SH-SY5Y (cell line): ENCODE measurements at regions not wholly inside any gene's neighbourhood (a gene's known extent, or its start where the extent isn't known, plus 50 kb on each side); places are given as distances from the start of the nearest gene placed in this dataset.

Source experiments
- GATA2 ChIP-seq: IDR thresholded peaks from 2 replicates; pipeline ENCODE4 v1.6.1; 2011; ENCODE audit warnings: mild to moderate bottlenecking, low read depth, low read length
- GATA3 ChIP-seq: IDR thresholded peaks from 2 replicates; pipeline ENCODE4 v1.6.1; 2011; ENCODE audit warnings: low read depth, mild to moderate bottlenecking, low read length, moderate library complexity

DNA sequence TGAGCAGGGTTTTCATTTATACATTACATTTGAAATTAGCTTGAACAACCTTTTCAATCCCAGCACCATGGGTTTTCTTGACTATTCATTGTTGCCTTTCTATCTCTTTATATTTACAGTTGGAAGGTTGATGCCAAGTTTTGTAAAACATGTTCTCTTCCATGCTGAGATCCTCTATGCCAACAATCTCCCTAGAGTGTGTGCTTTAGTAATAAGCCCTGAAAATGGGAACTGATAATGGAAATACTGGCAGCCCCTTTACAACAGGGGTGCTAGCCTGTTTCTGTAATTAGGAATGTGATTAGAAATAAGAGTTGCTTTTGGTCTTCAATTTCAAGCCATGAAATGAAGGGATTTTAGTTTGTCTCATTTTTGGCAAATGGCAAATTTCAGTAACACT lies 239.9 kb upstream of the NAALADL2 start:
- TF ChIP-seq GATA3 (no peak), GATA2 (no peak)

DNA sequence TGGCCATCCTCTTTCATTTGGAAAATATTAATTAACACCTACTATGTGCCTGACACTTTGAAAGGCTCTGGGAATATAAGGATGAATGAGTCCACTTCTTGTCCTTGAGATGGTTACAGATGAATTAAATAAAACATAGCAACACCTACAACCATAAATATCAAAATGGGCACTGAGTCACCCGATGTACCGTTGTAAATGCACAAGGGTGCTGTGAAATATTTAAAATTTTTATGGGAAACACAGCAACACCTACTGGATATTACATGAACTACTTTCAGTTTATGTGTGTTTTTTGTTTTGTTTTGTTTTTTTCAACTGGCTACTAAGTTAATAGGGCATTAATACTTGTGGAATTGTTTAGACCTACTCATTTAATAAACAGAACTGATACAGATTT lies 239.0 kb upstream of the NAALADL2 start:
- TF ChIP-seq GATA2 (no peak), GATA3 (no peak)

DNA sequence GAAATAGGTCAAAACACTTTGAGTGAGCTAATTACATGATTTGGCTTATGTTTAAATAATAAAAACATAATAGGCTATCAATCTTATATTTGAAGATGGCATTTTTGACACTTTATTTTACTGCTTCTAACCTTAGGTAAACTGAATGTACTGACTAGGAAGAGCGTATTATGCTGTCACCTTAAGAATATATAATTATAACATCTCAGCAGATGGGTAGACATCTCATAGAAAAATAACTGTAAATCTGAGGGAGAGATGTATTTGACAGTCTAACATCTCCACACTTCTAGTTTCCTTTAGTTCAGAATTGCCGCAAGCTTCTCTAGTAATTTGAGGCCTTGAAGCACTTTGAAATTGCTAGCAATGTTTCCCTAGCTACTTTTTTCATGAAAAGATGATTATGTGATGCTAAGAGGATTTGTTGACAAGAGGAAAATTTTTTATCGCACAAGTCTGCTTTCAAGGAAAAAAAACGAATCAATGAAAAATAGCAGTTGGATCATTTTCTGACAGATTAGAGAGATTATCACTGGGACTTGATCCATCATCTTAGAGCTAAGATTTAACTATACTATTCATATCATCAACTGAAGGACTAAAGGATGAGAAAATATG lies 238.2 kb upstream of the NAALADL2 start:
- no peak for TF ChIP-seq GATA2
- no peak for TF ChIP-seq GATA3

DNA sequence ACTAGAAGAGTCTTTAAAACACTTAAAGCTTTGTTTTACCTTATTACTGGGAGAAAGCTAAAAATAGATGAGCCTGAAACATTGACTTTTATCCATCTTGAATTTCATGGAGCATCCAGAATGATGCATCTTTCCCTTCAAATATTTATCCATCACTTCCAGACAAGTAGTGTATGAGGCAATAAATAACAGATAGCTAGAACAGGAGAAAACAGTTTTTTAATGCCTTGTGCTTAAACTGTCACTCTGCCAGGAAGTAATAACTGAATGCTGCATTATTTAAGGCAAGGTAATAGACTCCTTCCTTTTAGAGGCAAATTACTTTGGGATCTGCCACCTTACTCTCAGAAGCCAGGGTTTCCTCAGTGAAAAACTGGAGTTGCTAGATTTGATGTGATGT lies 225.8 kb upstream of the NAALADL2 start:
- TF ChIP-seq GATA3 (no peak), GATA2 (no peak)

DNA sequence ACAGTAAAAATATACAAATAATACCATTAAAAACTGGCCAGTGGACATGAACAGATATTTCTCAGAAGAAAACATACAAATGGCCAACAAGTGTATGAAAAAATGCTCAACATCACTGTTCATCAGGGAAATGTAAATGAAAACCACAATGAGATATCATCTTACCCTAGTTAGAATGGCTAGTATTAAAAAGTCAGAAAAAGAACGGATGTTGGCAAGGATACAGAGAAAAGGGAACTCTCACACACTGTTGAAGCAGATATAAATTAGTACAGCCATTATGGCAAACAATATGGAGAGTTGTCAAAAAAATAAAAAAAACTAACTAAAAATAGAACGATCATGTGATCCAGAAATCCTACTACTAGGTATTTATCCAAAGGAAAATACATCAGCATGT lies 222.7 kb upstream of the NAALADL2 start:
- TF ChIP-seq GATA3 (no peak), GATA2 (no peak)

DNA sequence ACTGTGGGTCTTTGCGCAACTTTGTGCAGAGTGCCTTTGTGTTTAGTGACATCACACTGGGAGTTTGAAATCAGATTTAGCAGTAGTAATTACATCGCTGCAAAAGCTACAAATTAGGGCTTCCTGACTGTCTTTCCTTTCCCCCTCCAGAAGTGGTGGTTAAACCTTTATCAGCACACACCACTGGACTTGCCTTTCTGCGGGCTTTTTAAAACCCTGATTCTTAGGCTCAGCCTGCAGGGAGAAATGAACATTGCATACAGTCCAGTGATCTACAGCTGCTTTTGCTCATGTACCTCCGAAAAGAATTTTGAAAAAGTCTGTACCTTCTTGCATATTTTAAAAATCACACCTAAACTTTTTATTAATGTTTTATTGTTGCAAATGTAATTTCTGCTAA lies 219.7 kb upstream of the NAALADL2 start:
- no peak for TF ChIP-seq GATA2
- TF ChIP-seq GATA3 = no peak

DNA sequence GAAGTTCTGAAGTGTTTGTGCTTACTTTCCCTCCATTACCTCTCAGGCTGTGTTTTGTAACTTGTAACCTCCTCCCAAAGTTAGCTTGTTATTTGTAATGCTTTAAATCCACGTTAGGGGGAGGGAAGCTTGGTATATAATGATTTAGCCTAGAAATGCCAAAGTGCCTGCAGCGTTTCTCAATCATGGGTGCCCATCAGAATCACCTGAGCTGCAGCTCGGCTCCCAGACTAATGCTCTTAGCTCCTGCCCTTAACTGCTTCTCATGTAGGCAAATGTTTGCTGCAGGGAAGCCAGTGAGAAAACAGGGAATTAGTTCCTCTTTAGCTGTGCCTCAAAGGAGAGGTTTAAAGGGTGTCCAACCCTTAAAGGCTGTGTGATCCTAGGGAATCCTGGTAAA lies 219.2 kb upstream of the NAALADL2 start:
- no peak for TF ChIP-seq GATA3
- TF ChIP-seq GATA2 = no peak

DNA sequence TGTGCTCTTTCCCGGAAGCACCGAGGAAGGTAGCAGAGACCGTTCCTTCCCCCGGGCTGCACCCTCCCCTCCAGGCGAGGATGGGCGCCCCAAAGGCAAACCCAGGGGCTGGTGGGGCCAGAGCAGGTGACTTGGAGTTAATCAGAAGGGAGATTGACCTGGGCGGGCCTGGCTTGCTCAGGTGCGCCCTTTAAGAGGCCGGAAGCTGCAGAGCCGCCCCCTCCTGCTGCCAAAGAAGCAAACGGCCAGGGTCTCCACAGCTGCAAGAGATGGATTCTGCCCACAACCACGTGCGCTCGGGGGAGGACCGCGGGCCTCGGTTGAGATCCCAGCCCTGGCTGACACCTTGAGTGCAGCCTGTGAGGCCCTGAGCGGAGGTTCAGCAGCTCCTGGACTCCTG lies 218.2 kb upstream of the NAALADL2 start:
- no peak for TF ChIP-seq GATA2
- no peak for TF ChIP-seq GATA3

DNA sequence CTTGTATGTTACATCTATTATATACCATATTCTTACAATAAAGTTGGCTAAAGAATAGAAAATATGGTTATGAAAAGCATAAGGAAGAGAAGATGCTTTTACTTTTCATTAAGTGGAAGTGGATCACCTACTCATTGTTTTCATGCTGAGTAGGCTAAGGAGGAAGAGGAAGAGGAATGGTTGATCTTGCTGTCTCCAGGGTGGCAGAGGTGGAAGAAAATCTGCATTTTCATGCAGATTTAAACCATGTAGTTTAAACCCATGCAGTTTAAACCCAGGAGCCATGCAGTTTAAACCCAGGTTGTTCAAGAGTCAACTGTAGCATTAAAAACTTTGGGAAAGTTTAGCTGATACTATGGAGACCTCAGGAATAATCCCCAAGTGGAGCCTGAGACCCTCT lies 214.8 kb upstream of the NAALADL2 start:
- TF ChIP-seq GATA2 (no peak), GATA3 (no peak)

DNA sequence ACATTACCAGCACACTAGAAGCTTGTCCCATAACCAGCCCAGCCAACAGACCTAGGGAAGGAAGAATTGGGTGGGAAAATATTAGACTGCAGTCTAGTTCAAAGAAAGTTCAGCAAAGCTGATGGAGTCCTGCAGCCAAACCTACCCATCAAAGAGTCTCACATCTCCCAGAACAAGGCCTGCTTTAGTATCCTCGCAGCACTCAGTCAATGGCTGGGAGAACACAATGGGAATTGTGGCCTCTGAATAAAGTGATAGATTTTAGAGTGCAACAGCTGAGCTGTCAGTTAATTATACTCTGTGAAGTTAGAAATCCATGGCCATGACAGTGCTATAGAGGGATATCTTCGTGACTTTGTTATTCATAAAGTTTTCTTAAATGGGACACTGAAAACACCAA lies 207.2 kb upstream of the NAALADL2 start:
- TF ChIP-seq GATA2 = no peak
- no peak for TF ChIP-seq GATA3

DNA sequence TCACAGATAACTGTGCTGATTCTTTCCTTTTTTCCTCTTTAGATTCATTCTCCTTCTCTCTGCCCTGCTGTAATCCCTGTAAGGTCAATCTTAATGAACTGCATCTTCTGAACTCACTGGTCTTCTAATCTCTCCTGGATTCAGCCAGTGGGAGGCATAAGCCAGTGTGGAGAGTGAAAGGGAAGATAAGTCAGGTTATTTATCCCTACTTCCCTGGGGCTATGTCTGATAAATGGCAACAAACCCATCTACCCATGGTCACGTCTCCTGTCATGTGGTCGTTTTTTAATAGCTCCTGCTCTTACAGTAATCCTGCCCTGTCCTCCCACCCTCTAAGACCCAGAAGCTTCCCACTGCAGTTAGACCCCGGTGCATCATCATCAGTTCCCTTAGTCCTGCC lies 199.6 kb upstream of the NAALADL2 start:
- TF ChIP-seq GATA3 (no peak), GATA2 (no peak)

DNA sequence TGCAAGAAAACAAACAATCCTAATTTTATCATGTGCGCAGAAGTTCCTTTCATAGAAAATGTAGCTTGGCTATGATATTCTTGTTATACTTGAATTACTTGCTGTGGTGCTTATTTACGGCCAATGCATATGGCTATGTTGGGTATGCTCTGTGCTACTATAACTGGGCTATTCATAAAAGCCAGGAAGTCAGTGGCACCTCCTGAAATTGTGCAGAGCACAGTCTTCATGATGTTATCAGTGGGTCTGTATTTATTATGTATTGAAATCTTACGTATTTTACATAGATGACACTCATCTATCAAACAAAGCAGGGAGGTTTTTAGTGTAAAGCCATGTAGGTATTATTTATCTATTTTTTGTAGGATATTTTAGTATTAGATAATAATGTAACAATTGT lies 196.5 kb upstream of the NAALADL2 start:
- peak; percentile 51; the same call in 1 of the 2 replicates for TF ChIP-seq GATA2
- TF ChIP-seq GATA3 = peak; percentile 74

DNA sequence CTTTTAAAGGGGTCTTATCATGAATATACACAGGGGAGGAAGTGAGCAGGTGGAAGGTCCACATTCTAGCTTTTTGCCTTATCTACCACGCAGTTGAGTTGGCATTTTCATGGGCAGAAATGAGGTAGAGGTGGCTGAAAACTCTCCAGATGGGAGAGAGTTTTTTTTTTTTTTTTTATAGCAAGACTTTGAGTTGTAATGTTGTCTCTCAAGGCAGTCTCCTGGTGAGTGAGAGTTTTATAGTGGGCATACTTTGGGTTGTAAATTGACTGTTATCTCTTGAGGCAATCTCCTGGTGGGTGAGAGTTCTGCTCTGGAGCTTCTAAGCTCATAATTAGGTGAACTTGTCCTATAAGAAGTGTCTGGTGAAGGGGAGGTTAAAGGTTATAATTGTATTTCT lies 191.7 kb upstream of the NAALADL2 start:
- no peak for TF ChIP-seq GATA2
- TF ChIP-seq GATA3 = no peak

DNA sequence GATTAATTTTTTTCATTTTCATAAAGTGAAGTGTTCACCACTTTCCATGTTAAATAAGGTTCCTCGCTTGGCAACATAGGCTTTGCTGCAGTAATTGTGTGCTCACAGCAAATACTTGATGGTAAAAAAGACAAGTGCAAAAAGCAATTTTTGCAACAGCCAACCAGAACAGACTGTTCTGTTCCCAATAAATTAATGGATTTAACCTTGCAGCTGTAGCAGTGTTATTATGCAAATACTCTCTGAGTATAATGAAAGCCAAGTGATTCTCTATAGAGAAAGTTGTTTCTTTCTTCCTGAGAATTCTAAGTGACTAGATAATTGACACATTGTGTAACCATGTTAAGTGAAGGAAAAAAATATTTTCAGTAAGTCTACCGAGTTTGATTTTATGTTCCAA lies 183.7 kb upstream of the NAALADL2 start:
- TF ChIP-seq GATA2 (no peak), GATA3 (no peak)

DNA sequence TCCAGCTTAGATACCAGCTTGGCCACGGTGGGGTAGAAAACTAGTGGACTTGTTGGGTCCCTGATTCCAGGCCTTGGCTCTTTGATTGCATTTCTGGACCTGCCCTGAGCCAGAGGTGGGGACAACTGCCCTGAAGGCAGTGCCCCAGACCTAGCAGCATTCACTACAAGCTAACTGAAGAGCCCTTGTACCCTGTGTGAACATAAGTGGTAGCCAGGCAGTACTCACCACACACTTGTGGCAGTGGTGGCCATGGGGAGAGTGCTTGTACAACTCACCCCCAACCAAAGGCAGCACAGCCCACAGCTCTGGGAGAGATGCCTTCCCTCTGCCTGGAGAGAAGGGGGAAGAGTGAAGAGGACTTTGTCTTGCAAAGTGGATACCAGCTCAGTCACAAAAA lies 177.3 kb upstream of the NAALADL2 start:
- TF ChIP-seq GATA2 = no peak
- no peak for TF ChIP-seq GATA3

DNA sequence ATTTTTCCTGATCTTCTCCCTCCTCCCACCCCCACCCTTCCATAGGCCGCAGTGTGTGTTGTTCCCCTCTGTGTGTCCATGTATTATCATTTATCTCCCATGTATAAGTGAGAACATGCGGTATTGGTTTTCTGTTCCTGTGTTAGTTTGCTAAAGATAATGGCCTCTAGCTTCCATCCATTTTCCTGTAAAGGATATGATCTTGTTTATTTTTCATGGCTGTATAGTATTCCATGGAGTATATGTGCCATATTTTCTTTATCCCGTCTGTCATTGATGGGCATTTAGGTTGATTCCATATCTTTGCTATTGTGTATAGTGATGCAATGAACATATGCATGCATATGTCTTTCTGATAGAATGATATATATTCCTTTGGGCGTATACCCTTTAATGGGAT lies 173.3 kb upstream of the NAALADL2 start:
- TF ChIP-seq GATA3 (no peak), GATA2 (no peak)

DNA sequence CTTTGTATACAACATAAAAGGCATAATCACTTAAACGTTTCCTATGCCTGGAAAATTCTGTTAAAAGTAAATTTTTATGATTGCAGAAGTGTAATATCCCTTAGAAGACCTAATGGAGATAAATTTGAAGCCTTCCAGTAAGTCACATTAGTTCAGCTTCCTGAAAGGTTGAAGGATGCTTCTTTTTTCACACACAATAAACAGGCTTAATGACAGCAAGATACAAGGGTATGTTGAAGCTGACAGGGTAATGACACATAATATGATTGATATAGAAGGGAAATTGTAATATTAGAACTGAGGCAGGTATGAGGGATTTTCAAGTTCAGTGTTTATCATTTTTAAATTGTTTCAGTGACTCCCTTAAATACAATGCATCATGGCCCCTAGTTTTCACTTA lies 161.8 kb upstream of the NAALADL2 start:
- no peak for TF ChIP-seq GATA2
- TF ChIP-seq GATA3 = no peak
